ENCODE measurements at regions not wholly inside any gene's neighbourhood (a gene's known extent, or its start where the extent isn't known, plus 50 kb on each side); places are given as distances from the start of the nearest gene placed in this dataset.

DNA sequence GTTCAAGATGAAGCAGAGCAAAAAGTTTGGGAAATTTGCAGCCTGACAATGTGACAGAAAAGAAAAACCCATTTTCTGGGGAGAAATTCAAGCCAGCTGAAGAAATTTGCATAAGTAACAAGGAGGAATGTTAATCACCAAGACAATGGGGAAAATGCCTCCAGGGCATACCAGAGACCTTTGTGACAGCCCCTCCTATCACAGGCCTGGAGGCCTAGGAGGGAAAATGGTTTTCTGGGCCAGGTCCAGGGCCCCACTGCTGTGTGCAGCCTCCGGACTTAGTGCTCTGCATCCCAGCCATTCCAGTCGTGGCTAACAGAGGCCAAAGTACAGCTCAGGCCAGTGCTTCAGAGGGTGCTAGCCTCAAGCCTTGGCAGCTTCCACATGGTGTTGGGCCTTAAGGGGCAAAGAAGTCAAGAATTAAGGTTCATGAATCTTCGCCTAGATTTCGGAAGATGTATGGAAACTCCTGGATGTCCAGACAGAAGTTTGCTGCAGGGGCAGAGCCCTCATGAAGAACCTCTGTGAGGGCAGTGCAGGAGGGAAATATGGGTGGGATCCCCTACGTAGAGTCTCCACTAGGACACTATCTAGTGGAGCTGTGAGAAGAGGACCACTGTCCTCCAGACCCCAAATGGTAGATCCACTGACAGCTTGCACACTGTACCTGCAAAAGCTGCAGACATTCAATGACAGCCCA, 314.1 kb upstream of the TRIB2 start:
- TF ChIP-seq CTCF (optimal IDR thresholded peaks at IDR 0.05 in 1 of 3, IDR thresholded peaks at IDR 0.05 in 1 of 3, conservative IDR thresholded peaks at IDR 0.05 in 1 of 3; ENCODE audit: extremely low read depth in 1 of 3, insufficient read depth in 2 of 3, low read length in 3 of 3) (no peak), EZH2 (IDR thresholded peaks at IDR 0.05; ENCODE audit: low read length) (no peak)
